CD4-positive, alpha-beta T cell treated with Interleukin-21 for 1 hour (primary cell): ENCODE measurements at regions not wholly inside any gene's neighbourhood (a gene's known extent, or its start where the extent isn't known, plus 50 kb on each side); places are given as distances from the start of the nearest gene placed in this dataset.

ENCODE experiments used
- DNase-seq: peaks from one replicate; pipeline ENCODE4 v3.0.0-alpha.2; 2020

- no peak for DNase-seq
Observed at GRCh38 chr3:189118896-189119295, 52.9 kb upstream of the TPRG1 start.

- DNase-seq: no peak
Observed at GRCh38 chr3:189119950-189120349, 51.8 kb upstream of the TPRG1 start.

- DNase-seq: peak; percentile 66
Observed at GRCh38 chr3:189121092-189121491, 50.7 kb upstream of the TPRG1 start.
